Uterus (tissue), 2 donors: ENCODE measurements at regions not wholly inside any gene's neighbourhood (a gene's known extent, or its start where the extent isn't known, plus 50 kb on each side); places are given as distances from the start of the nearest gene placed in this dataset.
"Not testable (repeated sequence)": the region's sequence is repeated elsewhere in the genome, so short reads cannot be mapped to it uniquely, and the experiment has no call there.

ENCODE experiments used
- CTCF ChIP-seq, 4 experiments: fragments of 200-600 bp in 2 of 4; fragments of 450-650 bp in 2 of 4; sonication (generic) in 2 of 4; IDR thresholded peaks; one replicate each; pipeline ENCODE4 v1.5.1; 2016 to 2019; ENCODE audit warnings: antibody characterized with exemption in 4 of 4, mild to moderate bottlenecking in 2 of 4, moderate library complexity in 1 of 4
- POLR2A ChIP-seq, 2 donors: fragments of 450-650 bp; IDR thresholded peaks; one replicate each; pipeline ENCODE4 v1.6.1; 2016; ENCODE audit warnings: antibody characterized with exemption in 2 of 2, mild to moderate bottlenecking in 1 of 2, moderate library complexity in 1 of 2

DNA sequence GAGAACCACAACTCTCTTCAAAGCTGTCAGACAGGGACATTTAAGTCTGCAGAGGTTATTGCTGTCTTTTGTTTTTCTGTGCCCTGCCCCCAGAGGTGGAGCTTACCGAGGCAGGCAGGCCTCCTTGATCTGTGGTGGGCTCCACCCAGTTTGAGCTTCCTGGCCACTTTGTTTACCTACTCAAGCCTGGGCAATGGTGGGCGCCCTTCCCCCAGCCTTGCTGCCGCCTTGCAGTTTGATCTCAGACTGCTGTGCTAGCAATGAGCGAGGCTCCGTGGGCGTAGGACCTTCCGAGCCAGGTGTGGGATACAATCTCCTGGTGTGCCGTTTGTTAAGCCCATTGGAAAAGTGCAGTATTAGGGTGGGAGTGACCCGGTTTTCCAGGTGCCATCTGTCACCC lies 822.1 kb downstream of the KCNMA1 start:
- TF ChIP-seq CTCF, POLR2A (IDR thresholded peaks at IDR 0.05): not testable (repeated sequence)
